Panc1 (cell line): ENCODE measurements at regions not wholly inside any gene's neighbourhood (a gene's known extent, or its start where the extent isn't known, plus 50 kb on each side); places are given as distances from the start of the nearest gene placed in this dataset.

Experiments
- POLR2AphosphoS5 ChIP-seq: IDR thresholded peaks from 2 replicates; pipeline ENCODE4 v1.6.1; 2012; ENCODE audit warnings: mild to moderate bottlenecking, low read depth, low read length, moderate library complexity
- TF ChIP-seq, protein P1 (sequence below): fragments of 450-650 bp; IDR thresholded peaks from 2 replicates; pipeline ENCODE4 v1.5.1; 2017; ENCODE audit warnings: mild to moderate bottlenecking

DNA sequence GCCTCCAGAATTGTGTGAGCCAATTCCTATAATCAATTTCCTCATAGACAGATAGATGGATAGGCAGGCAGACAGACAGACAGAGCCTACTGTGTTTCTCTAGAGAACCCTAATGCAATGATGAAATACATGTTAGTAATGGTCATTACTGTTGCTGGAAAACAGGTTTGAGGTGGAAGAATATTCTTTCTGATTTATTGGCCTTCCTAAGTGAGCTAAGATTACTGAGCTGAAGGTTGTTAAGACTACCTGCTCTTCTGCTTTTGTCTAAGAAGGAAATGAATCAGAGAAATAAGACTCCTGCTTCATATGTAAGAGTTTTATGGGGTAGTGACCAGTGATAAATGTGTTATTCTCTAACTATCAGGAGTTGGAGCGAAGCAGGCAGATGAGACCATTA, 219.9 kb downstream of the ELAVL2 start:
- TF ChIP-seq, protein P1, sequence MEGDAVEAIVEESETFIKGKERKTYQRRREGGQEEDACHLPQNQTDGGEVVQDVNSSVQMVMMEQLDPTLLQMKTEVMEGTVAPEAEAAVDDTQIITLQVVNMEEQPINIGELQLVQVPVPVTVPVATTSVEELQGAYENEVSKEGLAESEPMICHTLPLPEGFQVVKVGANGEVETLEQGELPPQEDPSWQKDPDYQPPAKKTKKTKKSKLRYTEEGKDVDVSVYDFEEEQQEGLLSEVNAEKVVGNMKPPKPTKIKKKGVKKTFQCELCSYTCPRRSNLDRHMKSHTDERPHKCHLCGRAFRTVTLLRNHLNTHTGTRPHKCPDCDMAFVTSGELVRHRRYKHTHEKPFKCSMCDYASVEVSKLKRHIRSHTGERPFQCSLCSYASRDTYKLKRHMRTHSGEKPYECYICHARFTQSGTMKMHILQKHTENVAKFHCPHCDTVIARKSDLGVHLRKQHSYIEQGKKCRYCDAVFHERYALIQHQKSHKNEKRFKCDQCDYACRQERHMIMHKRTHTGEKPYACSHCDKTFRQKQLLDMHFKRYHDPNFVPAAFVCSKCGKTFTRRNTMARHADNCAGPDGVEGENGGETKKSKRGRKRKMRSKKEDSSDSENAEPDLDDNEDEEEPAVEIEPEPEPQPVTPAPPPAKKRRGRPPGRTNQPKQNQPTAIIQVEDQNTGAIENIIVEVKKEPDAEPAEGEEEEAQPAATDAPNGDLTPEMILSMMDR, result no peak
- TF ChIP-seq POLR2AphosphoS5, result no peak
